HPDE6-E6E7 (cell line): ENCODE measurements at regions not wholly inside any gene's neighbourhood (a gene's known extent, or its start where the extent isn't known, plus 50 kb on each side); places are given as distances from the start of the nearest gene placed in this dataset.
A peak's percentile ranks its signal among the peaks of the same experiment; 100 is the strongest.
"Not testable (repeated sequence)": the region's sequence is repeated elsewhere in the genome, so short reads cannot be mapped to it uniquely, and the experiment has no call there.

Experiments
- DNase-seq: peaks from one replicate; pipeline ENCODE4 v3.0.0; 2011; ENCODE audit warnings: missing footprints; ENCODE audit errors: extremely low spot score

DNA sequence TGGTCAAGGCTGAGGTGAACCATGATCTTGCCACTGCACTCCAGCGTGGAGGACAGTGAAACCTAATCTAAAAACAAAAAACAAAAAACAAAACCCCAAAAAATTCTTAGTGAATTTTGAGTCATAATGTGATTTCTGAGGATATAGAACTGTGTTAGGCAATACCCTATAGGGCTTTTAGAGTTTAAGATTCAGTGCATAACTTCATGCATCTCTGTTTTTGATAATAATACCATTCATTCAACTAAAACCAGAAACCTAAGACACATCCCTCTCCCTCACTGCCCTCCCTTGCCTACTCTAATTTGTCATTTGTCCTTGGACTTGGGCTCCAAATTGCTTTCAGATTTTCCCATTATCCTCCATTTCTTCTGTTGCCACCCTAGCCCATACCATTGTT is 405.7 kb upstream of the EDIL3 start:
- DNase-seq, result no peak

DNA sequence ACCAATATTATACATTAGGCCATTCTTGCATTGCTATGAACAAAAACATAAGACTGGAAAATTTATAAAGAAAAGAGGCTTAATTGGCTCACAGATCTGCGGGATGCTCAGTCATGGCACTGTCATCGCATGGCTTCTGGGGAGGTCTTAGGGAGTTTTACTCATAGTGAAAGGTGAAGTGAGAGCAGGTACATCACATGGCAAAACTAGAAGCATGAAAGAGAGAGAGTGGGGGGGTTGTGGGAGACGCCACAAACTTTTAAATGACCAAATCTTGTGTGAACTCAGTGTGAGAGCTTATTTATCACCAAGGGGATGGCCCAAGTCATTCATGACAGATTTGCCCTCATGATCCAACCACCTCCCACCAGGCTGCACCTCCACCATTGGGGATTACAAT is 398.3 kb upstream of the EDIL3 start:
- no peak for DNase-seq

DNA sequence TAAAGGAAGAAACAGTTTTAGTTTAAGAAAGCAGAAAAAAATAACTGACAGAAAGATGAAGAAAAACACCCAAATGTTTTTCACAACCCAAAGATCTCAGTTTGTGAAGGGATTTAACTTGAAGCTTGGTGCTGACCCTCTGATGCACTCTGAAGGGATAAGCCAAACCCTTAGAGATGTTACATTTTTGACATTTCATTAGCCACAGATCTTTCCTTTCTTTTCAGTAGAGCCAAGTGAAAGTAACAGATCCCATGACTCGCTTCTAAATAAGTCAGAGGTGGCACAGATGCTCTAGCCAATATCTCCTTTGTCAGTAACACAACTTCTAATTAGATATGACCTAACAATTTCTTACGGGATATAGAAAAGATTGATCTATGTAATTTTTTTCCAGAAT is 394.5 kb upstream of the EDIL3 start:
- no peak for DNase-seq

DNA sequence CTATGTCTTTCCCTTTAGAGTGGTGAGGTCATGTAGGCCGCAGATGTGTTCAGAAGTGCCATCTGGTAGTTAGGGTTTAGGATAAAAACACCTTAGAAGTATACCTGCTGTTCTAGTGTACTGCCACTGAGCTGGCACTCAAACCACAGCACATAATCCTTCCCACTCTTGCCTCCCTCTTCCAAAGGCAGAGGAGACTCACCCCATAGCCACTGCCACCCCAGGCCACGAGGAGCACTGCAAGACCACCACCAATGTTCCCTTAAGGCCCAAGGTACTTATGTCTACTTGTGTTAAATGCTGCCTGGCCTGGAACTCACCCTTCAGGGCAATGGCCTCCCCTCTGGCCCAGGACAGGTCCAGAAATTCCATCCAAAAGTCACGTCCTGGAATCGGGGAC is 379.5 kb upstream of the EDIL3 start:
- DNase-seq, result no peak

DNA sequence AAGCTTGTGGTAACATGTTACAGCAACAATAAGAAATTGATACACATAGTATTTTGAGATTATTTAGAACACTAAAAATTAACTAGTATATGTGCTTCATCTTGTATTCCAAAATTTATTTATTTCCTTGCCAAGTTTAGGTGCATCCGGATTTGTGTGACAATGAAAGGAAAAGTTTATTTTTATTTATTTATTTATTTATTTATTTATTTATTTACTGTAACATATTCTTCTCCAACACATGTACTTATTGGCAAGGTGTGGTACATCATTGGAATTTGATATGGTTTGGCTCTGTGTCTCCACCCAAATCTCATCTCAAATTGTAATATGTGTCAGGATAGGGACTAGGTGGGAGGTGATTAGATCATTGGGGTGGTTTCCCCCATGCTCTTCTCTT is 373.3 kb upstream of the EDIL3 start:
- no peak for DNase-seq

DNA sequence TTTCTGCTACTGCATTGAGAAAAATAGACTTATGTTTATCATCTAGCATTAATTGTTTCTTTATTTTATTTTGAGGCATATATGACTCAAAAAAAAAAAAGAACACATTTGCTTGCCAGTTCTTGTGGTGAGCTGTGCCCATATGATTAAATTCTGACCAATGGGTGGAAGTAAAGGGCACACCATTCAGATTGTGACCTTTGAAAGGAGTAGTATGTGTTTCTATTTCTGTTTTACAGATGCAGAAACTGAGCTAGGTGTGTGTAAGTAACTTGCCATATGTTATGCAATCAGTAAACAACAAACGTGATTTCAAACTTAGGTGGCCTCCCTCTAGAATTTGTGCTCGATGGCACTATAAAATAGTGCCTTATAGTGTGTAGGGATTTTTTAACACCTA is 368.1 kb upstream of the EDIL3 start:
- DNase-seq, result no peak

DNA sequence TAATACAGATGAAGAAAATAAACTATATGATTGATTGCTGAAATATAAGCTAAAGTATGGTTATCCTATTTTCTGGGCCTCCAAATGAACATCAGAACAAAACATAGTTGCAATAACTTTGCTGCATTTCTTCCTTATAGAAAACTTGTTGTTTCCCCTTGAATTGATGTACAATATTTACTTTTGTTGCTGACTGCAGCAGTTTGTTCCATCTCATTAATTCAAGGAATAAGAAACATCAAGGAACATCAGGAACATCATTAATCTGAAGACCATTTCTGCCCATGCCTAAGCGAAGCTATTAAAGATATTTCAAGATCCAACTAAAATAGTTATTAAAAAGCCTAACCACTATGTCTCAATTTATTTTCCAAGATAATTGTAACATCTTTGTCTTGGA is 363.6 kb upstream of the EDIL3 start:
- no peak for DNase-seq

DNA sequence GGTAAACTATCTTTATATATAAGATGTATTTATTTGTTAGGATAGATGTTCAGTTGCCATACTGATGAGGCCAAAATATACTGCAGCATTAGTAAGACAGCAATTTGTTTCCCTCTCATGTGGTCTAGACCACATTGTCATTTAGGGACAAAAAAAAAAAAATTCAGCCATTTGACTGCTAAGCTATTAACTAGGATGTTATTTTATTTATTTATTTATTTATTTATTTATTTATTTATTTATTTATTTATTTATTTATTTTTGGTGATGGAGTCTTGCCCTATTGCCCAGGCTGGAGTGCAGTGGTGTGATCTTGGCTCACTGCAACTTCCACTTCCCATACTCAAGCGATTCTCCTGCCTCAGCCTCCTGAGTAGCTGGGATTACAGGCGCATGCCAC is 361.6 kb upstream of the EDIL3 start:
- DNase-seq, result not testable (repeated sequence)

DNA sequence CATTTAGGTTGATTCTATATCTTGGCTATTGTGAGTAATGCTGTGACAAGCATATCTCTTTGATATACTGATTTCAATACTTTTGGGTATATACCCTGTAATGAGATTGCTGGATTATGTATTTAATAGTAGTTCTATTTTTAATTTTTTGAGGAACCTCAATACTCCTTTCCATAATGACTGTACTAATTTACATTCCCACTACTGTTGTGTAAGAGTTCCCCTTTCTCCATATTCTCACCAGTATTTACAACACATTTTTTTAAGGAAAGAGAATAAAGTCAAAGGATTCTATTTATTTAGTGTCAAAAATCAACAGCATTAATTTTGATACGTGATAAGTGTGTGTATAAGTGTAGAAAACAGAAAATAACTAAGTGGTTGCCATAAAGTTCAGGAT is 356.4 kb upstream of the EDIL3 start:
- no peak for DNase-seq

DNA sequence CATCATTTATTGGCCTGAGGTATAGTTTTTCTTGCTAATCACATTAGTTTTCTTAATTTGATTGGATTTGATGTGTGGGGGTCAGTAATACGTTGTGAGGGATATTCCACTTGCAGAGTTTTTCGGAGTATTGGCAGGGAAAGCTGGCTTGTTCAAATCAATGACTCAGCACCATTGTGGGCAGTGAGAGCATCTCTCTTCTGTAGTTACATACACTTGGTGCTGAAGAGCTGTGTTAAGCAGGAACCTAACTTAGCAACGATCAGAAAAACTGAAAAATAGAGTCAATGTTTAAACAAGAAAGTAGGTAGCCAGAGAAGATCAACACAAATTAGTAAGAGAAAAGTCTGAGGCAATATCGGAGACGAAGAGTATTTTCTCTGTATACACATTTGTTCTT is 344.6 kb upstream of the EDIL3 start:
- no peak for DNase-seq

DNA sequence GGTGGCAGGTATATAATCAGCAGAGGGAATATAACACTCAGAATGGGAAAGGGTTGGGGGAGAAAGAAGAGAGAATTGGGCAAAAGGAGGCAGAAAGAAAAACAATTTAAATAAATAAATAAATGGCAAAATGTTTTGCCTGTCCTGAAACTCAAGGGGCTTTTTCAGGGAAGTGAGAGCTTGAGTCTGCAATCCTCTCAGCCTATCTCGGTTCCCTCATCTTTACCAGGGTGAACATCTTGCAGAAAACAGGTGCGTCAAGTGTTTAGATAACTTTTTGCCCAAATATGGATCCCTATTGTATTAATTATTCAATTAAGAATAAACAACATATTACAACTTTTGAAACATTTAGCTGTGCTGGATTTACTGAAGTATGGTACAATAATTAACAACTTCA is 343.0 kb upstream of the EDIL3 start:
- no peak for DNase-seq

DNA sequence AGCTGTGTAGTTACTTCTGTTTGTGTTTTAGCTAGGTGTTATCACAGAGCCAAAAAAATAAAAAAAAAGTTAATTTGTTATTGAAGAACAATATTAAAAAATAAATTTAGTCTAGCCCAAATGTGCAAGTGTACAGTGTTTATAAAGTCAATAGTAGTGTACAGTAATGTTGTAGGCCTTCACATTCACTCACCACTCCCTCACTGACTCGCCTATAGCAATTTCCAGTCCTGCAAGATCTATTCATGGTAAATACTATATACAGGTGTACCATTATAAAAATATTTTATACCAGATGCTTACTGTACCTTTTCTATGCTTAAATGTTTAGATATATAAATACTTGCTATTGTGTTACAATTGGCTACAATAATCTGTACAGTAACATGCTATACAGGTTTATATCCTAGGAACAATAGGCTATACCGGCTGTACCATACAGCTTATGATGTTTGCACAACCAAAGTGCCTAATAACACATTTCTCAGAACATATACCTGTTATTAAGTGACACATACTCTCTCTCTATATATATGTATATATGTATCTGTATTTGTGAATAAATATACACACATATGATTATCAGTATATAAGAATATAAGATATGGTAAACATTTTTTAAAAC is 341.4 kb upstream of the EDIL3 start:
- no peak for DNase-seq

DNA sequence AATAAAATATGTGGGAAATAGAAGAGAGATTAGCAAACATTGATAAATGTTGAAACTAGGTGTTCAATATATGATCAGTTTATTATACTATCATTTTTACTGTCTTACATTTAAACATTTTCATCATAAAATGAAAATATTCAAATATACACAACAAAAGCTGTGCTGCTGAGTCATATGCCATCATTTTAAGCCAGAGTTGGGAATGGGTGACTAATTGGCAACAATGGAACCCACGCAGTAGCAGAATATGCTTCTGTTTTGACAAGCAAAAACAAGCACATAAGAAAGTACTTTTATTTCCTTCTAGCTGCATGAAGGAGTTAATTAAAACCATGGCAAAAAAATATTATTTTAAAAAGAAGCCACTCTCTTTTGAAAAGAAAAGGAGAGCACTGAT is 340.0 kb upstream of the EDIL3 start:
- peak; percentile 42 for DNase-seq

DNA sequence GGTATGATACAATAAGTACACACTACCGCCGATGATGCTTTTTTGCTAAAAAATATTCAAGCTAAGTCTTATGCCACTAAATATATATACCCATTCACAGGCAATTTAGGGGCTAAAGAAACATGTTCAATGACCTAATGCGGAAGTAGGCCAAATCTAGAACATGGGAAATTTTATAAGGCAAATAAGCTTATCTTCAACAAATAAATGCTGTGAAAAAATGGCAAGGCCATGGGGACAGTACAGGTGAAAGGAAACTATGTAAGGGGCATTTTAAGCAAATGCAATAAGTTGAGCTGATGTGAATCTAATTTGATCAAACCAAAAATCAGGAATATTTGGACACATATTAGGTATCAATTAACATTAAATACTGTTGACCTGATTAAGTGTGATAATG is 339.5 kb upstream of the EDIL3 start:
- DNase-seq, result no peak

DNA sequence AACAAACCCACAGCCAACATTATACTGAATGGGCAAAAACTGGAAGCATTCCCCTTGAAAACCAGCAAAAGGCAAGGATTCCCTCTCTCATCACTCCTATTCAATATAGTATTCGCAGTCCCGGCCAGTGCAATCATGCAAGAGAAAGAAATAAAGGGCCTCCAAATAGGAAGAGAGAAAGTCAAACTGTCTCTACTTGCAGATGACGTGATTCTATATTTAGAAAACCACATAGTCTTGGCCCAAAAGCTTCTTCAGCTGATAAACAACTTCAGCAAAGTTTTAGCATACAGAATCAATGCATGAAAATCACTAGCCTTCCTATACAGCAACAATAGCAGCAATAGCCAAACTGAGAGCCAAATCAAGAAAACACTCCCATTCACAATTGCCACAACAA is 333.7 kb upstream of the EDIL3 start:
- no peak for DNase-seq

DNA sequence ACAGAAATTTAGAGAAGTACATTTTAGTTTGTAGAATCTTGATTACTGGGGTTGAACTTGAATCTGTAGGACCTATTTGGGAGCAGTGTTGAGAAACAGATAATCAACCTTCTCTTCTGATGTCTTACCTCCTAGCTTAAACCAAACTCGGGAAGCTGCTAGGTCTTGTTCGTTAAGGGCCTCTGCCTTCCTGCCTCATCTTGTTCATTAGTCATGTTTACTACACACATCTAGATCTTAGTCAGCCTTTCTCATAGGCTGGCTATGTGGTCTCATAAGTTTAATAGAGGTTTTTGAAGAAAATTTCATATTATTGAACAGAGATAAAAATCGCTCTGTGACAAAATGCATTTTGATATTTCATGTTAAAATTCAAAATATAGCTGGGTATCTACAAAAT is 331.0 kb upstream of the EDIL3 start:
- DNase-seq, result no peak

DNA sequence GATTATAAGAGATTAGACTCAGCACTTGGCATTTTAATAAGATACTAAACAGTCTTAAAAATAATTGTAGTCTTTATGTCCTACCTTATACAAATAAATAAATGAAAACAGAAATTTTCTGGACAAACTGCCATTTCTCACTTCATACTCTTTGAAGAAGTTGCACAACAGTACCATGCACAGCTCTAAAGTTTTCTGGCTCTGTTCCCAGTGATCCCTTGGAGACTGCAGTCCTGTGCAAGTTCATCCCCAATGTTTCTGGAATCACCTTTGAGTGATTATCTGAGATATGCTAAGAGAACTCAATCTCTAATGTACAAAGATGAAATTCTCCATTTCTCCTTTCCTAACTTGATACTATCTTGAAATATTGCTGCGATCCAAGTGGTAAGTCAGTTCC is 330.4 kb upstream of the EDIL3 start:
- DNase-seq, result no peak

DNA sequence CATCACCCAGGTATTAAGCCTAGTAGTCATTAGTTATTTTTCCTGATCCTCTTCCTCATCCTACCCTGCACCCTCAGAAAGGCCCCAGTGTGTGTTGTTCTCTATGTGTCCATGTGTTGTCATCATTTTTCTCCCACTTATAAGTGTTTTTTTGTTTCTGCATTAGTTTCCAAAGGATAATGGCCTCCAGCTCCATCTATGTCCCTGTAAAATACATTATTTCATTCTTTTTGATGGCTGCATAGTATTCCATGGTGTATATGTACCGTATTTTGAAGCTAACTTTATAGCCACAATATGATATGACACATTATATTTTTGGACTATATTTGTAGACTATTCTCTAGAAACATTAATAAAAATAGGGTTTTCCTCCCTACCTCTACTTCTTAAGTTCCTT is 324.4 kb upstream of the EDIL3 start:
- no peak for DNase-seq

DNA sequence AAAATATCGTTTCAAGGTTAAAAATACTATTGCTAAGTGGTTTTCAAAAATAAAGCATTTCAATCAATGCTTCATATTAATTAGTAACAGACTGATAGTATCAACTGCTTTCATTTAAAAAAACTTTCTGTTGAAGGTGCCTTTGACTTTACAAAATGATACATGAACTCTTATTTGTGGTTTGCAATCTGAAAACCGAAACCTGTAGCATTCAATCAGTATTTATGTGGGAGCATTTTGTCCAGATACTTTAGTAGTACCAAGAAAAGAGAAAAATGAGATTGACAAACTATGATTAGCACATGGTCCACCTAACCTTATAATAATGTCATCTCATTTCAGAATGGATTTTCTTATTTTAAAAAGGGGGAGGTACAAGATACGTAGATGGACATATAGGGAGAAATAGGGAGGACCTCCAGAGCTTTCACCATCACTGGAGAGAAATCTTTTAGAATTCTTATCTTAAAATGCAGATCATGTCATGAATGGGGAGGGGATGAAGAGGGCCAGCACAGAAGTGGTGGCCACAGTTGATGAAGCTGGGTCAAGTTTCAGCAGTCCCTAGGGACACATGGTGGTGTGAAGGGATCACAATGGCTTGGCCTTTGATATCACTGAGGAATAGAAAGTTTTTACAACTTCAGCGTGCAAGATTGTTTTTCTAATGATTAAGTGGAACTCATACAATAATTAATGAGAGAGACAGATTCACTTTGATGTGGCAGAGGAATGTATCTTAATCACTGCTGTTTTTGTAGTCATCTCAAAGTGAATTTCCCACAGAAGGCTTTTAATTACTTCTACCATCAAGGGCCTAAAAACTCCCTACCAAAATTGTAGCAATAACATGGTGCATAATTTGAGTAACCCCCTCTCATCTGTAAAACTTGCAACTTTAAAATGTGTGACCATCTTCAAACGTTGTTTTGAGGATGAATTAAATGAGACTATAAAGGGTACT is 322.3 kb upstream of the EDIL3 start:
- no peak for DNase-seq

DNA sequence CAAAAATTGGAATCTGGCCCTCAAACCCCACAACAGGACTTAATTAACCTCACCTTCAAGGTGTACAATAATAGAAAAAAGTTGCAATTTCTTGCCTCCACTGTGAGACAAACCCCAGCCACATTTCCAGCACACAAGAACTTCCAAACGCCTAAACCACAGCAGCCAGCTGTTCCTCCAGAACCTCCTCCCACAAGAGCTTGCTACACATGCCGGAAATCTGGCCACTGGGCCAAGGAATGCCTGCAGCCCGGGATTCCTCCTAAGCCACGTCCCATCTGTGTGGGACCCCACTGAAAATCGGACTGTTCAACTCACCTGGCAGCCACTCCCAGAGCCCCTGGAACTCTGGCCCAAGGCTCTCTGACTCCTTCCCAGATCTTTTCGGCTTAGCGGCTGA is 315.9 kb upstream of the EDIL3 start:
- not testable (repeated sequence) for DNase-seq

DNA sequence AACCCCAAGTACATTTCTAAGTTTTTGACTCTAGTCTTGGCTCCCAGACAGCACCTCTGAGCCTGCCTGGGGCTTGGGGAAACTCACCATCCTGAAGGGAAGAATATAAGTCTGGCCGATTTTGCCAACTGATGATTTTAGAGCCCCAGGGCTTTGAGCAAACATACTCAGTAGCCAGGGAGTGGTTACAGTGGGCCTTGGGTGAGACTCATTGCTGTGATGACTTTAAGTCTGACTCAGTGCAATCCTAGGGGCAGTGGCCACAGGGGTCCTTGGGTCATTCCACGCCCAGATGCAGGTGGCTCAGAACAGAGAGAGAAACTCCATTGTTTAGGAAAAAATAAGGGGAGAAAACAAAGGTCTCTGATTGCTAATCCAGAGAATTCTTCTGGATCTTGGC is 312.0 kb upstream of the EDIL3 start:
- DNase-seq, result peak; percentile 53

DNA sequence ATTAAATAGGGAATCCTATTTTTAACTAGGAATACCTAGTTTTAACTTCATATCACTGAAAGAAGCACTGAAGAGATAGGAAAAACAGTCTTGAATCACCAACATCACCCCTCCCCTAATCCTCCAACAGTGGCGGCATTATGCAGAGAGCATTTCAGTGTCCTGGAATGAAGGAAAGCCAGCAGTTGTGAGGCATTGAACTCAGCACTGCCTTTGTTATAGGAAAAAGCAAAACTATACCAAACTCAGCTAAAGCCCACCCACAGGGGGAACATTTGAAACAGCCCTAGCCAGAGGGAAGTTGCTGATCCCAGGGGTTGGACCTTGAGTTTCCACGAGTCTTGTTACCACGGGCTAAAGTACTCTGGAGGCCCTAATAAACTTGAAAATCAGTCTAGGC is 310.6 kb upstream of the EDIL3 start:
- DNase-seq, result no peak

DNA sequence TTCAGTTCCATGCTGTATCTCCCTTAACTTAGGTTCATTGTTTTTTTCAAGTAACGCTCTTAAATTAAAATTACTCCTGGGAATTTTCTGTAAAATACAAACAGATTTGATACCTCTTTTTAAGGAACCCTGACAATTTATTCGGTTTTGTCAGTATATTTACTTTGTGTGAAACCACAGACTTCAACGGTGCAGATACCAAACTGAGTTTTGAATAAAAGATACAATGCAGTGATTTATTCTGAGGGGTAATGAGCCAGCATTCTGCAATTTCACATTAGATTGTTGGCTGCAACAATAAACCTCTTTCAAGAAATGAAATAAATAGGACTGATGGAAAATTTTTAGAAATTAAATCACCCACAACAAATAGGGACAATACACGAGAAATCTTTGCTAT is 308.6 kb upstream of the EDIL3 start:
- DNase-seq, result no peak

DNA sequence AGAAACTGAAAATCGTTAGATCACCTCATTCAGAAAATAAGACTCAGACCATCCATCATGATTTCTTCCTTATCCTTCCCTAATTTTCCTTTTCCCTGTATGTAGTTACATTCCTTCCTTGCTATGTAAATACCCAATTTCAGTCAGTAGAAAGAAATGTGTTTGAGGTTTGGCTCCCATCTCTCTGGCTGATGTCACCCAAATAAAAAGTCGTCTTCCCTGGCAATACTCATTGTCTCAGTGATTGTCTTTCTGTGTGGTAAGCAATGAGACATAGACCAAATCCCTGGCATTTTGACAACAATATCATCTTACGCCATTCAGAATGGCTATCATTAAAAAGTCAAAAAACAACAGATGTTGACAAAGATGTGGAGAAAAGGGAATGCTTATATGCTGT is 303.9 kb upstream of the EDIL3 start:
- DNase-seq, result no peak
